ENCODE measurements at regions not wholly inside any gene's neighbourhood (a gene's known extent, or its start where the extent isn't known, plus 50 kb on each side); places are given as distances from the start of the nearest gene placed in this dataset.

GRCh38 chr5:86765778-86766502 lies 148.2 kb downstream of the COX7C start:
- peak in 14 of 42 donors; percentile 2 to 68 (median 18) for DNase-seq
- intact Hi-C loops (cut with DNase I) = no loop called here

- intact Hi-C loops (cut with DNase I) = no loop called here
- DNase-seq = no peak
Measured at GRCh38 chr5:86768699-86769202, 151.0 kb downstream of the COX7C start.

- intact Hi-C loops (cut with DNase I) = no loop called here
- no peak for DNase-seq
Measured at GRCh38 chr5:86780018-86780417, 162.3 kb downstream of the COX7C start.

GRCh38 chr5:86786955-86787354 lies 169.2 kb downstream of the COX7C start:
- no peak for DNase-seq
- intact Hi-C loops (cut with DNase I) = no loop called here

- DNase-seq = no peak
- intact Hi-C loops (cut with DNase I) = no loop called here
Measured at GRCh38 chr5:86795659-86796058, 177.9 kb downstream of the COX7C start.

- DNase-seq = no peak
- intact Hi-C loops (cut with DNase I) = no loop called here
Measured at GRCh38 chr5:86797677-86798076, 179.9 kb downstream of the COX7C start.

GRCh38 chr5:86806206-86806605 lies 188.5 kb downstream of the COX7C start:
- intact Hi-C loops (cut with DNase I) = no loop called here
- no peak for DNase-seq

GRCh38 chr5:86807046-86808031 lies 189.6 kb downstream of the COX7C start:
- intact Hi-C loops (cut with DNase I) = no loop called here
- DNase-seq = no peak

GRCh38 chr5:86814315-86814714 lies 196.6 kb downstream of the COX7C start:
- intact Hi-C loops (cut with DNase I) = no loop called here
- no peak for DNase-seq

GRCh38 chr5:86814907-86815306 lies 197.2 kb downstream of the COX7C start:
- DNase-seq = no peak
- intact Hi-C loops (cut with DNase I) = no loop called here

GRCh38 chr5:86824637-86825036 lies 206.9 kb downstream of the COX7C start:
- intact Hi-C loops (cut with DNase I) = no loop called here
- DNase-seq = peak in 9 of 42 donors; percentile 0 to 38 (median 7)

GRCh38 chr5:86831128-86831527 lies 213.4 kb downstream of the COX7C start:
- DNase-seq = no peak
- intact Hi-C loops (cut with DNase I) = no loop called here

- no peak for DNase-seq
- intact Hi-C loops (cut with DNase I) = no loop called here
Measured at GRCh38 chr5:86833868-86834267, 216.1 kb downstream of the COX7C start.

- no peak for DNase-seq
- intact Hi-C loops (cut with DNase I) = no loop called here
Measured at GRCh38 chr5:86837610-86838009, 219.9 kb downstream of the COX7C start.

- DNase-seq = no peak
- intact Hi-C loops (cut with DNase I) = no loop called here
Measured at GRCh38 chr5:86838083-86838482, 220.3 kb downstream of the COX7C start.

GRCh38 chr5:86841000-86841644 lies 223.4 kb downstream of the COX7C start:
- DNase-seq = no peak
- intact Hi-C loops (cut with DNase I) = no loop called here

GRCh38 chr5:86858442-86858841 lies 240.7 kb downstream of the COX7C start:
- intact Hi-C loops (cut with DNase I) = no loop called here
- DNase-seq = no peak

GRCh38 chr5:86861512-86861911 lies 243.8 kb downstream of the COX7C start:
- intact Hi-C loops (cut with DNase I) = no loop called here
- DNase-seq = peak in 14 of 42 donors; percentile 4 to 64 (median 26)

- intact Hi-C loops (cut with DNase I) = no loop called here
- no peak for DNase-seq
Measured at GRCh38 chr5:86862093-86862492, 244.4 kb downstream of the COX7C start.

- intact Hi-C loops (cut with DNase I) = no loop called here
- DNase-seq = no peak
Measured at GRCh38 chr5:86864051-86864450, 246.3 kb downstream of the COX7C start.
